Immature natural killer cell (primary cell): ENCODE measurements at regions not wholly inside any gene's neighbourhood (a gene's known extent, or its start where the extent isn't known, plus 50 kb on each side); places are given as distances from the start of the nearest gene placed in this dataset.

ENCODE experiments used
- DNase-seq, 3 donors: peaks; one replicate each; pipeline ENCODE4 v3.0.0; 2022; ENCODE audit warnings: mixed read lengths in 1 of 3
- H3K27ac Mint-ChIP-seq, 6 donors: one replicate each; pipeline ENCODE4 v1.8.0; 2020; ENCODE audit warnings: mixed read lengths in 6 of 6, mild to moderate bottlenecking in 5 of 6, inconsistent platforms in 4 of 6, moderate library complexity in 3 of 6
- H3K27me3 Mint-ChIP-seq, 3 donors: one replicate each; pipeline ENCODE4 v1.8.0; 2020 to 2021; ENCODE audit warnings: low read depth in 3 of 3, mild to moderate bottlenecking in 3 of 3, mixed read lengths in 3 of 3, moderate library complexity in 3 of 3, inconsistent platforms in 1 of 3
- H3K36me3 Mint-ChIP-seq, 3 donors: one replicate each; pipeline ENCODE4 v1.8.0; 2020; ENCODE audit warnings: mixed read lengths in 3 of 3, inconsistent platforms in 2 of 3, mild to moderate bottlenecking in 2 of 3
- H3K4me1 Mint-ChIP-seq, 2 donors: one replicate each; pipeline ENCODE4 v1.8.0; 2020; ENCODE audit warnings: inconsistent platforms in 2 of 2, mild to moderate bottlenecking in 2 of 2, mixed read lengths in 2 of 2, moderate library complexity in 1 of 2
- H3K4me3 Mint-ChIP-seq, 5 donors: one replicate each; pipeline ENCODE4 v1.8.0; 2020; ENCODE audit warnings: mild to moderate bottlenecking in 5 of 5, mixed read lengths in 5 of 5, inconsistent platforms in 3 of 5, moderate library complexity in 3 of 5
- H3K9me3 Mint-ChIP-seq, 6 donors: one replicate each; pipeline ENCODE4 v1.8.0; 2020; ENCODE audit warnings: mild to moderate bottlenecking in 6 of 6, mixed read lengths in 6 of 6, inconsistent platforms in 4 of 6, moderate library complexity in 3 of 6

GRCh38 chr14:98445718-98446117 lies 826.3 kb downstream of the BCL11B start:
- DNase-seq = no peak
- Mint-ChIP-seq H3K27ac (no peak overlapping the region), H3K36me3 (no peaks in the 10 kb centered on the region), H3K4me1 (peaks cover 0 to 4% of the 10 kb centered on the region in 2 donors), H3K9me3 (peaks cover 0 to 6% (median 0%) of the 10 kb centered on the region in 6 donors), H3K4me3 (no peak overlapping the region), H3K27me3 (peaks cover 0 to 2% (median 1%) of the 10 kb centered on the region in 3 donors)

DNA sequence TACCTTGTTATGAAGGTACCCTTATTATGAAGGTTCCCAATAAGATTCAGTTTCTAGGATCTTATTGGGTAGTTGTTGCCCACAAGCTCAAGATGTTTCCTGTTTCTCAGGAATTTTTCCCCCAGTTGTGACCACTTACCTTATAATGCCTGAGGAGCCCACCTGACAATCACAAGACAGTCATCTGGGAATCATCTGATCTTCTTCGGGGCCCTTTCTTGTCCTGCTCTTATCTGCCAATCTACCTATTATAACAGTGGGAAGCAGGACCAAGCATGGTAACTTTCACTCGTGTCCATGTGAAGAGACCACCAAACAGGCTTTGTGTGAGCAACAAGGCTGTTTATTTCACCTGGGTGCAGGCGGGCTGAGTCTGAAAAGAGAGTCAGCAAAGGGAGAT lies 825.5 kb downstream of the BCL11B start:
- Mint-ChIP-seq H3K27ac (no peak overlapping the region), H3K27me3 (peaks cover 0 to 2% (median 1%) of the 10 kb centered on the region in 3 donors), H3K9me3 (peaks cover 0 to 6% (median 0%) of the 10 kb centered on the region in 6 donors), H3K4me3 (no peak overlapping the region), H3K36me3 (no peaks in the 10 kb centered on the region), H3K4me1 (peaks cover 0 to 4% of the 10 kb centered on the region in 2 donors)
- DNase-seq = no peak

DNA sequence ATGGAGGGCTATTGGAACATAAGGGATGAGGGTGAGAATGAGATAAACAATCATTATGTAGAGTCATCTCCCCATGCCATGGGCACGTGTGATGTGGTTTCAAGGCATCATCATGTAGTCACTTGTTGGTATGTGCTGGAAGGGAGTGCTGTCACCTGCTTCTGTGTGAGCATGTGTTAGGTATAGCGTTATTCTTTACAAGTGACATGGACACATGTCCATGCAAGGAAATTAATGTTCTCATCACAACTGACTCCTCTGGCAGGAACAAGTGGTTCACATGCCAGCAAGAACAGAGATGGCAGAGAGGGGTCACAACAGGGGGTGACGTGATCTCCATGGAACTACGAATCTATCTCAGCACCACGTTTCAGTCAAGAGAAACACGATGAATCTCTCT lies 815.8 kb downstream of the BCL11B start:
- H3K4me1 Mint-ChIP-seq = no peaks in the 10 kb centered on the region
- no peak overlapping the region for H3K27ac Mint-ChIP-seq
- DNase-seq = no peak
- H3K9me3 Mint-ChIP-seq = peaks cover 0 to 3% (median 0%) of the 10 kb centered on the region in 6 donors
- H3K4me3 Mint-ChIP-seq = no peak overlapping the region
- peaks cover 0 to 3% (median 0%) of the 10 kb centered on the region in 3 donors for H3K36me3 Mint-ChIP-seq
- H3K27me3 Mint-ChIP-seq = peaks cover 0 to 2% (median 0%) of the 10 kb centered on the region in 3 donors

DNA sequence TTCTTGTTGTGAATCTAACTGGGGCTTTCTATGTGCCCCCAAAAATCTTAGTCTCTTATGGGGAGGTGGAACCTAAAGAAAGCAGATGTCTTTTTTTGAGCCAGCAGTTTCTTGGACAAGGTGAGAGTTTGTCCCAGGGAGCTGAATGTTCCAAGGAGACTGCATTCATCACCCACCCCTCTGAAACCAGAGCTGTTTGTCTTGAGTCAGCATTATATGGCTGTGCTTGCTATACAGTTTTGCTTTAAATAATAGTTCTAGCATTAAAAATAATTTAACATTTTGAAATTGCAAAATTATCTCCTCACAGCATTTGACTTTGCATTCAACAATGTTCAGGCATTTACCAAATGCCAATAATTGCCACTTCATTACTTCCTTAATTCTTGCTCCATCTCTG lies 813.3 kb downstream of the BCL11B start:
- DNase-seq = no peak
- peaks cover 0 to 6% (median 0%) of the 10 kb centered on the region in 6 donors for H3K9me3 Mint-ChIP-seq
- H3K4me1 Mint-ChIP-seq = no peaks in the 10 kb centered on the region
- H3K27ac Mint-ChIP-seq = no peak overlapping the region
- H3K36me3 Mint-ChIP-seq = peaks cover 0 to 3% (median 0%) of the 10 kb centered on the region in 3 donors
- peaks cover 0 to 2% (median 0%) of the 10 kb centered on the region in 3 donors for H3K27me3 Mint-ChIP-seq
- H3K4me3 Mint-ChIP-seq = no peak overlapping the region

GRCh38 chr14:98462908-98463307 lies 809.1 kb downstream of the BCL11B start:
- no peak overlapping the region for H3K4me3 Mint-ChIP-seq
- no peak for DNase-seq
- peaks cover 0 to 4% (median 4%) of the 10 kb centered on the region in 3 donors for H3K27me3 Mint-ChIP-seq
- peaks cover 0 to 4% (median 0%) of the 10 kb centered on the region in 6 donors for H3K9me3 Mint-ChIP-seq
- no peaks in the 10 kb centered on the region for H3K4me1 Mint-ChIP-seq
- peaks cover 0 to 3% (median 0%) of the 10 kb centered on the region in 3 donors for H3K36me3 Mint-ChIP-seq
- H3K27ac Mint-ChIP-seq = no peak overlapping the region

- Mint-ChIP-seq H3K36me3 (peaks cover 0 to 4% (median 0%) of the 10 kb centered on the region in 3 donors), H3K4me3 (no peak overlapping the region), H3K27ac (no peak overlapping the region), H3K4me1 (peaks cover 0 to 9% of the 10 kb centered on the region in 2 donors), H3K9me3 (peaks cover 0 to 6% (median 0%) of the 10 kb centered on the region in 6 donors), H3K27me3 (peaks cover 2 to 4% (median 3%) of the 10 kb centered on the region in 3 donors)
- DNase-seq = no peak
Measured at GRCh38 chr14:98466807-98467206, 805.2 kb downstream of the BCL11B start.

- Mint-ChIP-seq H3K27me3 (peaks cover 2 to 4% (median 3%) of the 10 kb centered on the region in 3 donors), H3K36me3 (peaks cover 0 to 4% (median 0%) of the 10 kb centered on the region in 3 donors), H3K4me3 (no peak overlapping the region), H3K9me3 (peaks cover 0 to 3% (median 0%) of the 10 kb centered on the region in 6 donors), H3K27ac (no peak overlapping the region), H3K4me1 (peaks cover 0 to 9% of the 10 kb centered on the region in 2 donors)
- DNase-seq = no peak
Measured at GRCh38 chr14:98470663-98471062, 801.3 kb downstream of the BCL11B start.

DNA sequence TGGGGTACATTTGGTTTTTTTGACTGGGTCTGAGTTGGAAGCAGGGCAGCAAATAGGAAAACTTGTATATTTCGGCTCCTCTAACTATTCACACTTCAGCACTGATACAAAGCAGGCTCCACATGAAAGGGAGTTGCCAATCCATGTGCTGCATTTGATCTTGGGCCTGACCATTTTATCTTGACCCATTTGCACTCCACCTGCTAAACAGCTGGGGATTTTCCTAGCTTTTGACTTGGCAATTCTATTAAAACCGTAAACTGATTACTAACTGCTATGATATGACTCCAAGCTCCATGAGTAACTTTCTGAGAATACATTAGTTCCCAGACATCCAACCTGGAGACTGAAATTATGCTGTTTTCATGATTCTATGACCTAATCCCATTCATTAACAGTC lies 797.1 kb downstream of the BCL11B start:
- Mint-ChIP-seq H3K27me3 (peaks cover 0 to 8% (median 3%) of the 10 kb centered on the region in 3 donors), H3K4me3 (no peak overlapping the region), H3K27ac (no peak overlapping the region), H3K4me1 (no peaks in the 10 kb centered on the region), H3K36me3 (peaks cover 0 to 4% (median 0%) of the 10 kb centered on the region in 3 donors), H3K9me3 (peaks cover 0 to 3% (median 0%) of the 10 kb centered on the region in 6 donors)
- no peak for DNase-seq

DNA sequence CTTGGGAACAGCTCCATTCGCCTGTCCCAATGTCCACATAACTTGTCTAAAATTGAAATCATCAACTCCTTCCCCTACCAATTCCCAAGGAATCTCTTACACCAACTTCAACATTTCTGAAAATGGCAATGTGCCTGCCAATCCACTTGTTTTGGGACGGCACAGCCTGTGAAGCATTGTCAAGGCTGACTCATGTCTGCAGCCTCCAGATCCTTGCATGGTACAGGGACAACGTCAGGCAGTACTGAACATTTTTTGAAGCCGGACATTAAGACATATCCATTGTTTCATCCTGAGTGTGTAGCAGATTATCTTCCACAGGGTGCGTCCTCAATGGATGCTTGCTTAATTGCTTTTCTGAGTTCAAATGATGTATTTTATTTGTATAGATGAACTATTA lies 794.1 kb downstream of the BCL11B start:
- Mint-ChIP-seq H3K4me1 (no peaks in the 10 kb centered on the region), H3K36me3 (no peaks in the 10 kb centered on the region), H3K27me3 (peaks cover 0 to 11% (median 7%) of the 10 kb centered on the region in 3 donors), H3K27ac (no peak overlapping the region), H3K9me3 (peaks cover 0 to 5% (median 0%) of the 10 kb centered on the region in 6 donors), H3K4me3 (no peak overlapping the region)
- DNase-seq = no peak

DNA sequence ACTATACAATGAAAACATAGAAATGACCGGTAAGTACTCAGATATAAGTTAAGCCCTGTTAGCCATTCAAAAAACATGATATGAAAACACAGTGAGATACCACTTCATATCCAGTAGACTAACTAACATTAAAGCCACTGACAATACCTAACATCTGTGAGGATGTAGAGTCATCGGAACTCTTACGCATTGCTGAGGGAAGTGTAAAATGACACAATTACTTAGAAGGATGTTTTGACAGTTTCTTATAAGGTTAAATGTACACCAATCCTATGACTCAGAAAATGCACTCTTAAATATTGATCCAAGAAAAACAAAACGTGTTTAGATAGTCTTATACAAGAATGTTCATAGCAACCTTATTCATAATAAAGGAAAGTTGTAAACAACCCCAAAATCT lies 782.9 kb downstream of the BCL11B start:
- no peak for DNase-seq
- Mint-ChIP-seq H3K27ac (no peak overlapping the region), H3K4me3 (no peak overlapping the region), H3K9me3 (peaks cover 0 to 7% (median 0%) of the 10 kb centered on the region in 6 donors), H3K36me3 (peaks cover 0 to 5% (median 0%) of the 10 kb centered on the region in 3 donors), H3K27me3 (peaks cover 0 to 7% (median 2%) of the 10 kb centered on the region in 3 donors), H3K4me1 (no peaks in the 10 kb centered on the region)

GRCh38 chr14:98494582-98494981 lies 777.4 kb downstream of the BCL11B start:
- Mint-ChIP-seq H3K27me3 (peaks cover 0 to 8% (median 6%) of the 10 kb centered on the region in 3 donors), H3K9me3 (peaks cover 0 to 2% (median 0%) of the 10 kb centered on the region in 6 donors), H3K4me1 (no peaks in the 10 kb centered on the region), H3K4me3 (no peak overlapping the region), H3K36me3 (no peaks in the 10 kb centered on the region), H3K27ac (no peak overlapping the region)
- DNase-seq = no peak

DNA sequence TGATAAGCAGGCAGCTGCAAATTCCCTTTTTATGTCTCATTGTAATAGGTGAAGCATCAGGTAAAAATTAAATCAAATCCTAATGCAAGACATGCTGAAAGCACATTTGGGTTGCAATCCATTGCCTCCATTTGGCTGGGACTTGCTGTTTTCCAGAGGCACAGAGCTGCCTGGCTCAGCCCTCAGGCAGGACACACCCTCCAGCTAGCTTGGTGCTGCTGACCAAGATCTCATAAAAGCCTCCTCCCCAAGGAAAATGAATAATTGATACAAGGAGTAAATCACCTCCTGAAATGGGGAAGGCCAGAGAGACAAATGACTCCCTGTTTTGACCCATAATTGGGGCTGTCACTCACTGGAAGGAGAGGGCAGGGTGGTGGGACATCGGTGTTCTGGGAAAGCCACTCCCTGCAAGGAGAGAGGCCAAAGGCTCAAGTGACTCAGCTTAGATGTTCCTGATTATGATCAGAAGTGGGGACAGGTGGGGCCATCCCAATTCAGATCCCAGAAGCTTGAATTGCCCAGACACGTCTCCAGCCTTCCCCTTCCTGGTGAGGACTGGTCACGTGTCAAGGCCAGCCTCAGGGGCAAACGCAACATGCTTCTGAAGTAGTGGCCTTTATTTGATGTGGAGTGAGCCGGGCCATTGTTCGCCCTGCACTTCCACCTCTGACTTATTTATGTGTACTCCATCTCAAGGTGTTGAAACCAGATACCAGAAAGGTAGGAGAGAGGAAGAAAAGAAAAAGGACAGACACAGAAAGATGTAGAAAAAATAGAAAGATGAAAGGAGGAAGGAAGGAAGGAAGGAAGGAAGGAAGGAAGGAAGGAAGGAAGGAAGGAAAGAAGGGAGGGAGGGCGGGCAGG lies 773.7 kb downstream of the BCL11B start:
- no peak for DNase-seq
- Mint-ChIP-seq H3K27me3 (peaks cover 0 to 6% (median 6%) of the 10 kb centered on the region in 3 donors), H3K4me1 (no peaks in the 10 kb centered on the region), H3K9me3 (peaks cover 0 to 2% (median 0%) of the 10 kb centered on the region in 6 donors), H3K36me3 (no peaks in the 10 kb centered on the region), H3K4me3 (no peak overlapping the region), H3K27ac (peak overlapping the region in 1 of 6 donors; percentile 23)

DNA sequence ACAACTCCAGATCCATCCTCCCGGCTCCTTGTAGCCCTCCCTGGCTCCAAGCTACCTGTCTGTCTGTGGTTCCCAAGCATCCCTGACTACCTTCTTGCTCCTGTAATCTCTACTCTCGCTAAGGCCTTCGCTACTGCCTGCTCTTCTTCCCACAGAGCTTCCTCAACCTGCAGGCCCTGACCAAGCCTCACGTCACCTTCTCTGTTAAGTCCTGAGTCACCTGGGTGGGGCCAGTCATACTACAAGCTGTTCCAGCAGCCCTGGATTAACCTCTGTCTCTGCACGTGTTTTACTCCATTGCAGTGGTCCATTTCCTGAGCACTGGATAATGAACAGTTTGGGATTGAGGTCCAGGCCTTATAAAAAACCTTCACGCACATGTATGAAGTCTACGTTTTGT lies 770.7 kb downstream of the BCL11B start:
- Mint-ChIP-seq H3K36me3 (no peaks in the 10 kb centered on the region), H3K9me3 (no peaks in the 10 kb centered on the region), H3K27ac (no peak overlapping the region)

GRCh38 chr14:98501836-98502235 lies 770.2 kb downstream of the BCL11B start:
- no peak overlapping the region for H3K4me3 Mint-ChIP-seq
- no peaks in the 10 kb centered on the region for H3K9me3 Mint-ChIP-seq
- H3K27me3 Mint-ChIP-seq = peaks cover 4% of the 10 kb centered on the region in 3 donors
- no peak overlapping the region for H3K27ac Mint-ChIP-seq
- no peaks in the 10 kb centered on the region for H3K4me1 Mint-ChIP-seq
- H3K36me3 Mint-ChIP-seq = no peaks in the 10 kb centered on the region
- DNase-seq = no peak

More for the DNA sequence above, 770.7 kb downstream of the BCL11B start:
- Mint-ChIP-seq H3K4me3 (no peak overlapping the region), H3K27me3 (peaks cover 3 to 4% (median 4%) of the 10 kb centered on the region in 3 donors), H3K4me1 (no peaks in the 10 kb centered on the region)
- DNase-seq = no peak
